ENCODE measurements at regions not wholly inside any gene's neighbourhood (a gene's known extent, or its start where the extent isn't known, plus 50 kb on each side); places are given as distances from the start of the nearest gene placed in this dataset.

- TF ChIP-seq ZNF274 (IDR thresholded peaks at IDR 0.05; ENCODE audit: low read depth, low read length) (no peak), YY1 (IDR thresholded peaks at IDR 0.05; ENCODE audit: insufficient read depth, insufficient read length) (no peak), SUZ12 (IDR thresholded peaks at IDR 0.05; ENCODE audit: extremely low read depth, insufficient read depth, insufficient read length) (no peak)
Measured at GRCh38 chr14:26081043-26081442, 516.8 kb downstream of the NOVA1 start.
